Endothelial cell of umbilical vein (primary cell): ENCODE measurements at regions not wholly inside any gene's neighbourhood (a gene's known extent, or its start where the extent isn't known, plus 50 kb on each side); places are given as distances from the start of the nearest gene placed in this dataset.

Experiments used
- BruUV-seq: library from RNA; stranded (reverse); fragments of 400-500 nt; replicated peaks from 2 replicates; lab custom pipeline; 2021; lab: Mats Ljungman, UMichigan
- CTCF ChIA-PET: fragments of 300-600, 350-600 bp; sonication (Branson Sonifier 250); formaldehyde crosslinking; loops from one replicate; lab custom pipeline; 2021; ENCODE audit warnings: antibody characterized with exemption, inconsistent platforms; lab: Charles Lee
- POLR2A ChIA-PET: fragments of 300-600, 350-600 bp; sonication (Branson Sonifier 250); formaldehyde crosslinking; loops from one replicate; lab custom pipeline; 2021; ENCODE audit warnings: antibody characterized with exemption, inconsistent platforms; lab: Charles Lee
- DNase-seq: peaks from one replicate; pipeline ENCODE4 v3.0.0-alpha.2; 2011; ENCODE audit warnings: low read depth, low spot score
- FAIRE-seq: peaks from 2 replicates; lab custom pipeline; 2011; peaks lifted over from hg19 to GRCh38; lab: Jason Lieb, UNC
- H2AFZ ChIP-seq: 2 replicates; pipeline ENCODE4 v1.6.0; 2012; ENCODE audit warnings: low read depth, low read length, control low read depth, inconsistent platforms
- H3K27ac ChIP-seq: 2 replicates; pipeline ENCODE4 v1.5.1; 2011; ENCODE audit warnings: low read depth, mild to moderate bottlenecking, control low read depth, low read length, moderate library complexity; ENCODE audit not compliant: insufficient read depth
- H3K27me3 ChIP-seq, 2 experiments: 2 replicates each; pipeline versions ENCODE4 v1.6.0 to v1.6.1; 2011; ENCODE audit warnings: low read length in 2 of 2, mixed read lengths in 1 of 2; ENCODE audit not compliant: control insufficient read depth in 2 of 2, insufficient read depth in 2 of 2
- H3K36me3 ChIP-seq, 2 experiments: 2 replicates in 1 of 2; 3 replicates in 1 of 2; pipeline ENCODE4 v1.5.1; 2011; ENCODE audit warnings: low read length in 2 of 2, mild to moderate bottlenecking in 1 of 2, moderate library complexity in 1 of 2; ENCODE audit not compliant: control insufficient read depth in 2 of 2, insufficient read depth in 2 of 2; ENCODE audit errors: extremely low read depth in 1 of 2
- H3K4me1 ChIP-seq: 3 replicates; pipeline ENCODE4 v1.5.1; 2011; ENCODE audit warnings: mild to moderate bottlenecking, low read length; ENCODE audit not compliant: control insufficient read depth, insufficient read depth; ENCODE audit errors: extremely low read depth
- H3K4me2 ChIP-seq: 2 replicates; pipeline ENCODE4 v1.6.1; 2011; ENCODE audit warnings: low read length, control low read depth, mixed read lengths; ENCODE audit not compliant: insufficient read depth
- H3K4me3 ChIP-seq, 3 experiments: fragments of 200-600 bp in 1 of 3; sonication (generic), shearing (Covaris generic) in 1 of 3; replicated peaks in 1 of 3; 2 replicates each; pipeline ENCODE4 v1.5.1; 2011 to 2016; ENCODE audit warnings: control low read depth in 3 of 3, low read length in 3 of 3, mild to moderate bottlenecking in 2 of 3, inconsistent platforms in 1 of 3, low read depth in 1 of 3, moderate library complexity in 1 of 3; ENCODE audit not compliant: insufficient read depth in 1 of 3
- H3K79me2 ChIP-seq: 2 replicates; pipeline ENCODE4 v1.6.0; 2012; ENCODE audit warnings: low read length, inconsistent platforms; ENCODE audit not compliant: control insufficient read depth, insufficient read depth
- H3K9ac ChIP-seq: replicated peaks from 2 replicates; pipeline ENCODE3; 2011; ENCODE audit warnings: low read length, control low read depth; ENCODE audit not compliant: insufficient read depth; ENCODE audit errors: extremely low read depth
- H3K9me1 ChIP-seq: replicated peaks from 3 replicates; pipeline ENCODE4 v1.6.0; 2011; ENCODE audit warnings: mild to moderate bottlenecking, low read length; ENCODE audit not compliant: control insufficient read depth, insufficient read depth; ENCODE audit errors: extremely low read depth
- H3K9me3 ChIP-seq: replicated peaks from 2 replicates; pipeline ENCODE4 v1.5.1; 2012; ENCODE audit warnings: low read length, inconsistent platforms; ENCODE audit not compliant: control insufficient read depth, insufficient read depth
- H4K20me1 ChIP-seq: replicated peaks from 2 replicates; pipeline ENCODE3; 2011; ENCODE audit warnings: mild to moderate bottlenecking, low read length; ENCODE audit not compliant: control insufficient read depth, insufficient read depth; ENCODE audit errors: extremely low read depth
- CTCF ChIP-seq, 2 donors: IDR thresholded peaks; 1 replicate in 1 of 2; 2 replicates in 1 of 2; pipeline ENCODE4 v1.5.1; 2011; ENCODE audit warnings: low read length in 2 of 2, mild to moderate bottlenecking in 2 of 2, moderate library complexity in 2 of 2, control low read depth in 1 of 2, inconsistent platforms in 1 of 2, low read depth in 1 of 2; ENCODE audit not compliant: insufficient read depth in 1 of 2; ENCODE audit errors: extremely low read depth in 1 of 2
- EZH2 ChIP-seq: IDR thresholded peaks from 2 replicates; pipeline ENCODE4 v1.6.1; 2012; ENCODE audit warnings: borderline replicate concordance, low read depth, mild to moderate bottlenecking, moderate library complexity, low read length, inconsistent platforms; ENCODE audit not compliant: severe bottlenecking
- FOS ChIP-seq: IDR thresholded peaks from 2 replicates; pipeline ENCODE4 v1.6.1; 2011; ENCODE audit warnings: mild to moderate bottlenecking, low read length, moderate library complexity, borderline replicate concordance; ENCODE audit not compliant: insufficient read depth
- GATA2 ChIP-seq: IDR thresholded peaks from 2 replicates; pipeline ENCODE4 v1.7.0; 2011; ENCODE audit warnings: low read depth, mild to moderate bottlenecking, moderate library complexity, mixed read lengths, low read length; ENCODE audit not compliant: insufficient read length, insufficient read depth
- JUN ChIP-seq: IDR thresholded peaks from 2 replicates; pipeline ENCODE4 v1.6.1; 2011; ENCODE audit warnings: borderline replicate concordance, low read depth; ENCODE audit not compliant: insufficient read length, insufficient read depth
- MAX ChIP-seq: IDR thresholded peaks from 2 replicates; pipeline ENCODE4 v1.6.1; 2011; ENCODE audit not compliant: insufficient read depth, insufficient read length
- MYC ChIP-seq: IDR thresholded peaks from one replicate; pipeline ENCODE4 v1.6.1; 2011; ENCODE audit warnings: mild to moderate bottlenecking, low read depth, low read length
- POLR2A ChIP-seq: IDR thresholded peaks from 2 replicates; pipeline ENCODE4 v1.6.1; 2012; ENCODE audit warnings: low read depth, mild to moderate bottlenecking, control low read depth, low read length
- POLR2AphosphoS5 ChIP-seq: IDR thresholded peaks from 2 replicates; pipeline ENCODE4 v1.6.1; 2012; ENCODE audit warnings: low read depth, mild to moderate bottlenecking, control low read depth, low read length, moderate library complexity; ENCODE audit not compliant: insufficient read depth
- dilution Hi-C: fragments of 300-500 bp; cut with MboI; formaldehyde crosslinking; loops from one replicate; pipeline ENCODE4 v1.15.0; 2019; ENCODE audit warnings: low sequenced_read_pairs; ENCODE audit not compliant: extremely low pct_ligation_motif_present
- intact Hi-C: fragments of 100-400 bp; cut with micrococcal nuclease; formaldehyde crosslinking; loops from one replicate; pipeline ENCODE4 v1.10.0; 2022

- intact Hi-C loops (no loop called here), dilution Hi-C loops (no loop called here)
- POLR2A ChIA-PET: no interaction called here
- Histone ChIP-seq H3K9ac (no peak overlapping the region), H3K36me3 (no peaks in the 10 kb centered on the region), H3K27ac (no peak overlapping the region), H3K9me3 (no peaks in the 10 kb centered on the region), H4K20me1 (no peaks in the 10 kb centered on the region), H3K4me3 (no peak overlapping the region), H3K27me3 (no peaks in the 10 kb centered on the region), H3K4me2 (no peak overlapping the region), H3K9me1 (no peaks in the 10 kb centered on the region), H2AFZ (no peak overlapping the region), H3K4me1 (peaks cover 37% of the 10 kb centered on the region), H3K79me2 (peaks cover 5% of the 10 kb centered on the region)
- TF ChIP-seq POLR2AphosphoS5 (no peak), POLR2A (no peak), MYC (no peak), EZH2 (no peak), GATA2 (no peak)
- CTCF ChIA-PET: no interaction called here
- no peak for FAIRE-seq
- BruUV-seq: no TSS peak
- DNase-seq: no peak
Measured at GRCh38 chr16:87057951-87058560, 259.1 kb downstream of the C16orf95 start.

DNA sequence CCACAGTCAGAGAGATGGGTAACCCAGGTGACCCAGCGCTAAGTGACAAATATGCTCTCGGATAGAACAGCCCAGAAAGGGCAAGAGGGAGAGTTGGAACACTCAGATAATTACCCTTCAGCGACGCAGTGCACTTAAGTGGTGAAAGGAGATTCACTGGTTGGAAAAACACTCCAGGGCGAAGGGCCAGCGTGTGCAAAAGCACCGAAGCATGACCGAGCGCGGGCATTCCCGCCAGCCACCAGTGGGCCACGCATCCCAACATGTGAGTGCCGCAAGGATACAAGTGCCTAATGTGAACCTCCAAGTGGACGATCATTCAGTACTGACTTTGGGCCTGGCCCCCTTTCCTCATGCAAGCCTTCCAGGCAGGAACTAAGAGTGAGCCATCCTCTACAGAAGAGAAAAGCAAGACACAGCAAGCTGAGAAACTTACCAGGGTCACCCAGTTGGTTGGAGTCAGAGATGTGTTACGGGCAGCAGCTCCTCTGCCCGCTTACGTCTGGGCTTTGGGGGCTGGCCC is 258.4 kb downstream of the C16orf95 start:
- POLR2A ChIA-PET: no interaction called here
- no peak overlapping the region for H3K4me2 ChIP-seq
- BruUV-seq: no TSS peak
- H2AFZ ChIP-seq: no peak overlapping the region
- peaks cover 32% of the 10 kb centered on the region for H3K4me1 ChIP-seq
- no peak for TF ChIP-seq JUN
- no peak for TF ChIP-seq MYC
- TF ChIP-seq EZH2: no peak
- TF ChIP-seq POLR2AphosphoS5: no peak
- no peak for TF ChIP-seq FOS
- TF ChIP-seq POLR2A: no peak
- TF ChIP-seq CTCF (IDR thresholded peaks at IDR 0.05; ENCODE audit: extremely low read depth in 1 of 2, insufficient read depth in 1 of 2, low read depth in 1 of 2, low read length in 2 of 2): no peak
- no peak for TF ChIP-seq MAX
- no peak for TF ChIP-seq GATA2
- CTCF ChIA-PET: interaction anchor here (2.0 to 5.7 kb wide), 3 partner anchors 185 to 492 kb away, joined by 8 to 283 read pairs (median 12); partner anchors contain the start of gene FOXC2
- no peak overlapping the region for H3K9ac ChIP-seq
- H3K9me1 ChIP-seq: no peaks in the 10 kb centered on the region
- no peak for DNase-seq
- peaks cover 11% of the 10 kb centered on the region for H3K79me2 ChIP-seq
- H3K4me3 ChIP-seq: no peak overlapping the region
- no peaks in the 10 kb centered on the region for H3K36me3 ChIP-seq
- intact Hi-C loops (no loop called here), dilution Hi-C loops (no loop called here)
- no peaks in the 10 kb centered on the region for H3K9me3 ChIP-seq
- H3K27me3 ChIP-seq: no peaks in the 10 kb centered on the region
- H4K20me1 ChIP-seq: no peaks in the 10 kb centered on the region
- FAIRE-seq: no peak
- H3K27ac ChIP-seq: no peak overlapping the region
